22Rv1 (cell line): ENCODE measurements at regions not wholly inside any gene's neighbourhood (a gene's known extent, or its start where the extent isn't known, plus 50 kb on each side); places are given as distances from the start of the nearest gene placed in this dataset.

Experiments
- CTCF ChIP-seq: fragments of 450-650 bp; IDR thresholded peaks from 2 replicates; pipeline ENCODE4 v1.5.1; 2017; ENCODE audit warnings: mild to moderate bottlenecking
- ZFX ChIP-seq: fragments of 450-650 bp; IDR thresholded peaks from 2 replicates; pipeline ENCODE4 v1.6.1; 2017; ENCODE audit warnings: antibody characterized with exemption, borderline replicate concordance

GRCh38 chrX:152044383-152044782 is 69.9 kb upstream of the GABRE start:
- TF ChIP-seq CTCF: no peak
- no peak for TF ChIP-seq ZFX
